RWPE2 (cell line): ENCODE measurements at regions not wholly inside any gene's neighbourhood (a gene's known extent, or its start where the extent isn't known, plus 50 kb on each side); places are given as distances from the start of the nearest gene placed in this dataset.
A peak's percentile ranks its signal among the peaks of the same experiment; 100 is the strongest.

Source experiments
- ATAC-seq: fragments of 200-7000 bp; cut with Tn5 transposase; 3 replicates; pipeline ENCODE4 v1.9.1; 2021; ENCODE audit warnings: low read depth
- DNase-seq: peaks from one replicate; pipeline ENCODE4 v3.0.0-alpha.2; 2020; ENCODE audit warnings: low spot score
- H3K27ac ChIP-seq: fragments of 450-650 bp; 2 replicates; pipeline ENCODE4 v1.5.1; 2017; ENCODE audit warnings: mild to moderate bottlenecking; ENCODE audit not compliant: poor library complexity, severe bottlenecking
- H3K27me3 ChIP-seq: fragments of 250-450 bp; sonication (Bioruptor Pico); 2 replicates; pipeline ENCODE4 v1.5.1; 2021; ENCODE audit warnings: mild to moderate bottlenecking, moderate library complexity; ENCODE audit not compliant: insufficient read depth, poor library complexity, severe bottlenecking
- H3K36me3 ChIP-seq: fragments of 250-450 bp; sonication (Bioruptor Pico); 2 replicates; pipeline ENCODE4 v1.5.1; 2020; ENCODE audit warnings: low read depth, mild to moderate bottlenecking, moderate library complexity
- H3K4me1 ChIP-seq: fragments of 250-450 bp; sonication (Bioruptor Pico); 2 replicates; pipeline ENCODE4 v1.5.1; 2021; ENCODE audit warnings: mild to moderate bottlenecking, moderate library complexity; ENCODE audit not compliant: insufficient read depth, poor library complexity, severe bottlenecking
- H3K4me3 ChIP-seq: fragments of 250-450 bp; sonication (Bioruptor Pico); 2 replicates; pipeline ENCODE4 v1.5.1; 2021; ENCODE audit warnings: mild to moderate bottlenecking, moderate library complexity; ENCODE audit not compliant: severe bottlenecking
- H3K9me3 ChIP-seq: fragments of 250-450 bp; sonication (Bioruptor Pico); 2 replicates; pipeline ENCODE4 v1.5.1; 2021; ENCODE audit warnings: mild to moderate bottlenecking, moderate library complexity; ENCODE audit not compliant: severe bottlenecking
- TF ChIP-seq, protein P1 (sequence below): fragments of 450-650 bp; IDR thresholded peaks from one replicate; pipeline ENCODE4 v1.5.1; 2017; ENCODE audit warnings: mild to moderate bottlenecking, moderate library complexity; ENCODE audit not compliant: poor library complexity, severe bottlenecking

DNA sequence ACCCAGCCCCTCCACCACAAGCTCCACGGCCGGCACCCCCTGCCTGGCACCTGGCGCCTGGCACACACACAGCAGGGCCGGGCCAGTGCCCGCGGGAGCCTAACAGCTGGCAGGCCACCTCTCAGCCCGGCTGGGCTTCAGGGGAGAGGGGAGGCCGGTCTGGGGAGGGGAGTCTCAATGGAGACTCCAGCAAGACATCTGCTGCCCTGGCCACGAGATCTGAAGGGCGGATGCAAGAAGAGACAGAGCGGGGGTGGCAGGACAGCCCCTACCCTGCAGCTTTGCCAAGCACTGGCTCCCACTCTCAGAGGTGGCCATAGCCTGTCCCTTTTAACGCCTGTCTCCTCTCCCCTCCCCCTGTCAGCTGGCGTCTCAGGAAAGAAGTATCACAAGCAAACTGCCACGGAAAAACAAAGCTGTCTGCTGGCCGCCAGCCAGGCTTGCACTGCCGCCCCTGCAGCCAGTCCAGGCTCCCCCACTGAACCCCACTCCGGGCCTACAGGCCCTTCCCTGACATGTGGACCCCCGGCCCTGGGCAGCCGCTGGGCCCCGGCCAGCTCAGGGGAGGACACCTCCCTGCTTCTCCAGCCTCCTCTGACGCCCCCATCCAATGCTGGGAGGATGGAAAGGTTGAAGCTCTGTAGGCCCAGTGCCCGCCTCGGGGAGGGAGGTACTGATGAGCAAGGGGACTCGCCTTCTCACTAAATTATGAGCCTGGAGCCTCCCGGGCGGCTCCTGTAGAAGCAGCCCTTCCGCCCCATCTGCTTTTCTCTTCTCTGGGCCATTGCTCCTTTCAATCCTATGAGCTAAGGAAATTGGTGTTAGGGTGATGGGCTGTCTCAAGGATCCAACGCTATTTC, 178.4 kb downstream of the ARHGAP12 start:
- ATAC-seq (no peak), DNase-seq (no peak)
- H3K27ac ChIP-seq, result no peak overlapping the region
- no peaks in the 10 kb centered on the region for H3K9me3 ChIP-seq
- TF ChIP-seq, protein P1, sequence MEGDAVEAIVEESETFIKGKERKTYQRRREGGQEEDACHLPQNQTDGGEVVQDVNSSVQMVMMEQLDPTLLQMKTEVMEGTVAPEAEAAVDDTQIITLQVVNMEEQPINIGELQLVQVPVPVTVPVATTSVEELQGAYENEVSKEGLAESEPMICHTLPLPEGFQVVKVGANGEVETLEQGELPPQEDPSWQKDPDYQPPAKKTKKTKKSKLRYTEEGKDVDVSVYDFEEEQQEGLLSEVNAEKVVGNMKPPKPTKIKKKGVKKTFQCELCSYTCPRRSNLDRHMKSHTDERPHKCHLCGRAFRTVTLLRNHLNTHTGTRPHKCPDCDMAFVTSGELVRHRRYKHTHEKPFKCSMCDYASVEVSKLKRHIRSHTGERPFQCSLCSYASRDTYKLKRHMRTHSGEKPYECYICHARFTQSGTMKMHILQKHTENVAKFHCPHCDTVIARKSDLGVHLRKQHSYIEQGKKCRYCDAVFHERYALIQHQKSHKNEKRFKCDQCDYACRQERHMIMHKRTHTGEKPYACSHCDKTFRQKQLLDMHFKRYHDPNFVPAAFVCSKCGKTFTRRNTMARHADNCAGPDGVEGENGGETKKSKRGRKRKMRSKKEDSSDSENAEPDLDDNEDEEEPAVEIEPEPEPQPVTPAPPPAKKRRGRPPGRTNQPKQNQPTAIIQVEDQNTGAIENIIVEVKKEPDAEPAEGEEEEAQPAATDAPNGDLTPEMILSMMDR, result no peak
- H3K4me1 ChIP-seq, result peaks cover 14% of the 10 kb centered on the region
- H3K4me3 ChIP-seq, result no peak overlapping the region
- H3K36me3 ChIP-seq, result no peaks in the 10 kb centered on the region
- no peaks in the 10 kb centered on the region for H3K27me3 ChIP-seq

DNA sequence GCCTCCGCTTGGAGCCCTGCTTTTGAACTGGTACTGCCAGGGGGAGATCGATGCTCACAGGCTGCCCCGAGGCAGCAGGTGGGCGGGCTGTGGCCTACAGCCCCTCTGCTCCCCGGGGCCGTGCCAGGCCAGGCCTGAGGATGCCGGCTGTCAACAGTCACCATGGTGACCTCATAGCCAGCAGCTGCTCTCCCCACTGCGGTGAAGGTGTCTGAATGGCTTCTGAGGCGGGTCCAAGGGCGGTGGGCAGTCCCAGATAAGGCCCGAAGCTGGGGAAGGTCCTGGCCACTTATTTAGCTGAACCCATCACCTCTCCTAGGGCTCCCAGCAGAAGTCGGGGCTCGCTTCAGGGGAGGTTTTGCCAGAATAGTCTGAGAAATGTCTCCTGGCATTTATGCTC, 179.3 kb downstream of the ARHGAP12 start:
- H3K4me1 ChIP-seq, result peaks cover 12% of the 10 kb centered on the region
- DNase-seq, result no peak
- no peak for ATAC-seq
- H3K36me3 ChIP-seq, result no peaks in the 10 kb centered on the region
- no peak overlapping the region for H3K27ac ChIP-seq
- TF ChIP-seq, protein P1, result no peak
- no peaks in the 10 kb centered on the region for H3K9me3 ChIP-seq
- no peaks in the 10 kb centered on the region for H3K27me3 ChIP-seq
- no peak overlapping the region for H3K4me3 ChIP-seq

DNA sequence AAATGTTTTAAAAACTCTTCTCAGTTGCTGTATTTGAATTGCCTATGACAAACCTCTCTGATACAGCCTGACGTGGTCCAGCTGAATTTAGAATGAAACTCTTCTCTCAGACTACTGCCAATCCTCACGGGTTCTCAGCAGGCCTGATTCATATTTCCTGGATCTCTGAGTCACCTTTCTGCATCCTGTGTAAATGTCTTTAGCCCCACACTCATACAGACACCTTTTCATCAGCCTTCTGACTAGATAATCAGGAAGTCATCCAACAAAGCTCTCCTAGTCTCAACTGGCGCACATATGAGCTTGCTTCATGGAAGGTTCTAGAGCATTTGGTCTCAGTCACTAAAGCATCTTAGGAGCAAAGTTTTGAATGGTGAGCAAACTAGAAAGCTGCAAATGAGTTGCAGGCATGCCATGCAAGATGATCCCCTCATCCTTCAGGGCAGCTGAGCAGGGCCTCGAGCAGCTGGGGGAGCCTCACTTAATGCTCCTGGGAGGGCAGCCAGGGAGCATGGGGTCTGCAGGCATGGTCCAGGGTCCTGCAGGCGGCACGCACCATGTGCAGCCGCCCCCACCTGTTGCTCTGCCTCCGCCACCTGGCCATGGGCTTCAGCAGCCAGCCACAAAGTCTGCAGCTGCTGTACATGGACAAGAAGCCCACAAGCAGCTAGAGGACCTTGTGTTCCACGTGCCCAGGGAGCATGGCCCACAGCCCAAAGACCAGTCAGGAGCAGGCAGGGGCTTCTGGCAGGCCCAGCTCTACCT, 182.8 kb downstream of the ARHGAP12 start:
- Histone ChIP-seq H3K36me3 (no peaks in the 10 kb centered on the region), H3K4me1 (peaks cover 12% of the 10 kb centered on the region), H3K27ac (peak overlapping the region; percentile 89), H3K27me3 (no peaks in the 10 kb centered on the region), H3K9me3 (no peaks in the 10 kb centered on the region), H3K4me3 (no peak overlapping the region)
- DNase-seq (no peak), ATAC-seq (peak; percentile 100)
- TF ChIP-seq, protein P1, result no peak

DNA sequence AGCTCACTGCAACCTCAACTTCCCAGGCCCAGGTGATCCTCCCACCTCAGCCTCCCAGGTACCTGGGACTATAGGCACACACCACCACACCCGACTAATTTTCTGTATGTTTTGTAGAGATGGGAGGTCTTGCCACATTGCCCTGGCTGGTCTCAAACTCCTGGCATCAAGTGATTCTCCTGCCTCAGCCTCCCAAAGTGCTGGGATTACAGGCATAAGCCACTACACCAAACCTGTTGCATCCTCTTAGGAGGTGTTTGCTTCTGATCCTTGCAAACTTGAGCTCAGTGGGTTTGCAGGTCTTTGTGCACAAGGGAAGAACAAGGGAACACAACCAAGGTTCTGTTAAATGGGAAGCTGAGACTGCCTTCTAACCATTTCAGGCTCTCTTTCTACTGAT, 184.6 kb downstream of the ARHGAP12 start:
- Histone ChIP-seq H3K4me1 (peaks cover 12% of the 10 kb centered on the region), H3K36me3 (no peaks in the 10 kb centered on the region), H3K27ac (no peak overlapping the region), H3K27me3 (no peaks in the 10 kb centered on the region), H3K9me3 (no peaks in the 10 kb centered on the region), H3K4me3 (no peak overlapping the region)
- TF ChIP-seq, protein P1, result no peak
- no peak for ATAC-seq
- no peak for DNase-seq
